ENCODE measurements at regions not wholly inside any gene's neighbourhood (a gene's known extent, or its start where the extent isn't known, plus 50 kb on each side); places are given as distances from the start of the nearest gene placed in this dataset.

GRCh38 chr5:26761045-26761444, 277.3 kb downstream of the CDH9 start:
- H3K9ac ChIP-seq (ENCODE audit: low read length in 5 of 5) = no peak overlapping the region
- H3K4me3 ChIP-seq (ENCODE audit: low read depth in 1 of 5, low read length in 5 of 5) = peak overlapping the region in 3 of 5 donors; percentile 7 to 44 (median 40)
- no peaks in the 10 kb centered on the region for H3K36me3 ChIP-seq (ENCODE audit: control insufficient read depth in 5 of 5, insufficient read depth in 5 of 5, low read length in 5 of 5)
- peaks cover 0 to 31% (median 10%) of the 10 kb centered on the region in 5 donors for H3K4me1 ChIP-seq (ENCODE audit: control insufficient read depth in 5 of 5, insufficient read depth in 5 of 5, low read length in 5 of 5)
- H3K27me3 ChIP-seq (ENCODE audit: control insufficient read depth in 5 of 5, insufficient read depth in 4 of 5, low read length in 5 of 5) = no peaks in the 10 kb centered on the region
- H3K27ac ChIP-seq (ENCODE audit: low read depth, low read length) = peak overlapping the region; percentile 25
- H3K9me3 ChIP-seq (ENCODE audit: control insufficient read depth in 5 of 5, low read length in 5 of 5) = no peaks in the 10 kb centered on the region

DNA sequence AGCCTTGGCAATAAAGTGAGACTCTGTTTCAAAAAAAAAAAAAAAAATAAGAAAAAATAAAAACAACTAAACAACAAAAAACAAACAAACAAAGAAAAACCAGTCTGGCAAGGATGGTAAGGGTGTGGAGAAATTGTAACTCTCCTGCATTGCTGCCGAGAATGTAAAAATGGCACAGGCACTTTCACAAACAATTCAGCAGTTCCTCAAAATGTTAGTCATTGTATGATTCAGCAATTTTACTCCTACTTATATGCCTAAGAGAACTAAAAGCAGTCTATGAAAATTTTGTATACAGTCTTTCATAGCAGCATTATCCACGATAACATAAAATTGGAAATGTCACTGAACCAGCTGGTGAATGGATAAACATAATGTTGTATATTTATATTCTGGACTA, 280.4 kb downstream of the CDH9 start:
- H3K9me3 ChIP-seq (ENCODE audit: control insufficient read depth in 5 of 5, low read length in 5 of 5) = no peaks in the 10 kb centered on the region
- H3K27ac ChIP-seq (ENCODE audit: low read depth, low read length) = no peak overlapping the region
- no peak overlapping the region for H3K9ac ChIP-seq (ENCODE audit: low read length in 5 of 5)
- H3K4me1 ChIP-seq (ENCODE audit: control insufficient read depth in 5 of 5, insufficient read depth in 5 of 5, low read length in 5 of 5) = peaks cover 0 to 22% (median 10%) of the 10 kb centered on the region in 5 donors
- H3K36me3 ChIP-seq (ENCODE audit: control insufficient read depth in 5 of 5, insufficient read depth in 5 of 5, low read length in 5 of 5) = no peaks in the 10 kb centered on the region
- no peaks in the 10 kb centered on the region for H3K27me3 ChIP-seq (ENCODE audit: control insufficient read depth in 5 of 5, insufficient read depth in 4 of 5, low read length in 5 of 5)
- H3K4me3 ChIP-seq (ENCODE audit: low read depth in 1 of 5, low read length in 5 of 5) = no peak overlapping the region

- Histone ChIP-seq H3K36me3 (ENCODE audit: control insufficient read depth in 5 of 5, insufficient read depth in 5 of 5, low read length in 5 of 5) (no peaks in the 10 kb centered on the region), H3K4me1 (ENCODE audit: control insufficient read depth in 5 of 5, insufficient read depth in 5 of 5, low read length in 5 of 5) (no peaks in the 10 kb centered on the region), H3K27ac (ENCODE audit: low read depth, low read length) (no peak overlapping the region), H3K4me3 (ENCODE audit: low read depth in 1 of 5, low read length in 5 of 5) (no peak overlapping the region), H3K9me3 (ENCODE audit: control insufficient read depth in 5 of 5, low read length in 5 of 5) (no peaks in the 10 kb centered on the region), H3K9ac (ENCODE audit: low read length in 5 of 5) (no peak overlapping the region), H3K27me3 (ENCODE audit: control insufficient read depth in 5 of 5, insufficient read depth in 4 of 5, low read length in 5 of 5) (no peaks in the 10 kb centered on the region)
Measured at GRCh38 chr5:26749829-26750228, 288.6 kb downstream of the CDH9 start.

- no peak overlapping the region for H3K9ac ChIP-seq (ENCODE audit: low read length in 5 of 5)
- H3K9me3 ChIP-seq (ENCODE audit: control insufficient read depth in 5 of 5, low read length in 5 of 5) = peaks cover 0 to 8% (median 0%) of the 10 kb centered on the region in 5 donors
- H3K36me3 ChIP-seq (ENCODE audit: control insufficient read depth in 5 of 5, insufficient read depth in 5 of 5, low read length in 5 of 5) = no peaks in the 10 kb centered on the region
- no peak overlapping the region for H3K27ac ChIP-seq (ENCODE audit: low read depth, low read length)
- no peaks in the 10 kb centered on the region for H3K27me3 ChIP-seq (ENCODE audit: control insufficient read depth in 5 of 5, insufficient read depth in 4 of 5, low read length in 5 of 5)
- no peak overlapping the region for H3K4me3 ChIP-seq (ENCODE audit: low read depth in 1 of 5, low read length in 5 of 5)
- no peaks in the 10 kb centered on the region for H3K4me1 ChIP-seq (ENCODE audit: control insufficient read depth in 5 of 5, insufficient read depth in 5 of 5, low read length in 5 of 5)
Measured at GRCh38 chr5:26740182-26740581, 298.2 kb downstream of the CDH9 start.

GRCh38 chr5:26737348-26738265, 300.8 kb downstream of the CDH9 start:
- no peaks in the 10 kb centered on the region for H3K36me3 ChIP-seq (ENCODE audit: control insufficient read depth in 5 of 5, insufficient read depth in 5 of 5, low read length in 5 of 5)
- H3K27ac ChIP-seq (ENCODE audit: low read depth, low read length) = no peak overlapping the region
- H3K27me3 ChIP-seq (ENCODE audit: control insufficient read depth in 5 of 5, insufficient read depth in 4 of 5, low read length in 5 of 5) = no peaks in the 10 kb centered on the region
- H3K9ac ChIP-seq (ENCODE audit: low read length in 5 of 5) = no peak overlapping the region
- H3K4me1 ChIP-seq (ENCODE audit: control insufficient read depth in 5 of 5, insufficient read depth in 5 of 5, low read length in 5 of 5) = no peaks in the 10 kb centered on the region
- no peak overlapping the region for H3K4me3 ChIP-seq (ENCODE audit: low read depth in 1 of 5, low read length in 5 of 5)
- H3K9me3 ChIP-seq (ENCODE audit: control insufficient read depth in 5 of 5, low read length in 5 of 5) = peaks cover 0 to 8% (median 0%) of the 10 kb centered on the region in 5 donors

GRCh38 chr5:26727916-26728315, 310.5 kb downstream of the CDH9 start:
- Histone ChIP-seq H3K9me3 (ENCODE audit: control insufficient read depth in 5 of 5, low read length in 5 of 5) (no peaks in the 10 kb centered on the region), H3K27ac (ENCODE audit: low read depth, low read length) (no peak overlapping the region), H3K9ac (ENCODE audit: low read length in 5 of 5) (no peak overlapping the region), H3K4me3 (ENCODE audit: low read depth in 1 of 5, low read length in 5 of 5) (no peak overlapping the region), H3K36me3 (ENCODE audit: control insufficient read depth in 5 of 5, insufficient read depth in 5 of 5, low read length in 5 of 5) (no peaks in the 10 kb centered on the region), H3K27me3 (ENCODE audit: control insufficient read depth in 5 of 5, insufficient read depth in 4 of 5, low read length in 5 of 5) (no peaks in the 10 kb centered on the region), H3K4me1 (ENCODE audit: control insufficient read depth in 5 of 5, insufficient read depth in 5 of 5, low read length in 5 of 5) (no peaks in the 10 kb centered on the region)

DNA sequence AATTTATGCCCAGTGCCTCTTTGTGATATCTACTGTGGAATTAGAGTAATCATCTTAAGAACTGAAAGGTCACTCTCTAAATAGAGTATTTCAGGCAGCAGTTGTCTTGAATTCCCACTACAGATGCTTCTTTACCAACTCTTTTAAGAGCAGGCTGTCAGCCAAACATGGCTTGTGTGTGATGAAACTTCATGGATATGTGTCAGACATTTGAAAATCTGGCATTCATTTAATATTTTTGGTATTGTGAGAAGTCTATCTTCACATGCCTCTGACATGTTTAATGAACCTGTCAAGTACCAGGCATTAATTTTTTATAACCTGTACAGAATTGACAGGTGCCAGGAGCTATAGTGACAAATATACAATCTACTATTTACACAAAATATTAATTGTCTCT, 318.6 kb downstream of the CDH9 start:
- H3K9ac ChIP-seq (ENCODE audit: low read length in 5 of 5) = no peak overlapping the region
- H3K27ac ChIP-seq (ENCODE audit: low read depth, low read length) = no peak overlapping the region
- H3K9me3 ChIP-seq (ENCODE audit: control insufficient read depth in 5 of 5, low read length in 5 of 5) = no peaks in the 10 kb centered on the region
- H3K27me3 ChIP-seq (ENCODE audit: control insufficient read depth in 5 of 5, insufficient read depth in 4 of 5, low read length in 5 of 5) = no peaks in the 10 kb centered on the region
- no peaks in the 10 kb centered on the region for H3K36me3 ChIP-seq (ENCODE audit: control insufficient read depth in 5 of 5, insufficient read depth in 5 of 5, low read length in 5 of 5)
- H3K4me3 ChIP-seq (ENCODE audit: low read depth in 1 of 5, low read length in 5 of 5) = no peak overlapping the region
- peaks cover 0 to 3% (median 0%) of the 10 kb centered on the region in 5 donors for H3K4me1 ChIP-seq (ENCODE audit: control insufficient read depth in 5 of 5, insufficient read depth in 5 of 5, low read length in 5 of 5)

DNA sequence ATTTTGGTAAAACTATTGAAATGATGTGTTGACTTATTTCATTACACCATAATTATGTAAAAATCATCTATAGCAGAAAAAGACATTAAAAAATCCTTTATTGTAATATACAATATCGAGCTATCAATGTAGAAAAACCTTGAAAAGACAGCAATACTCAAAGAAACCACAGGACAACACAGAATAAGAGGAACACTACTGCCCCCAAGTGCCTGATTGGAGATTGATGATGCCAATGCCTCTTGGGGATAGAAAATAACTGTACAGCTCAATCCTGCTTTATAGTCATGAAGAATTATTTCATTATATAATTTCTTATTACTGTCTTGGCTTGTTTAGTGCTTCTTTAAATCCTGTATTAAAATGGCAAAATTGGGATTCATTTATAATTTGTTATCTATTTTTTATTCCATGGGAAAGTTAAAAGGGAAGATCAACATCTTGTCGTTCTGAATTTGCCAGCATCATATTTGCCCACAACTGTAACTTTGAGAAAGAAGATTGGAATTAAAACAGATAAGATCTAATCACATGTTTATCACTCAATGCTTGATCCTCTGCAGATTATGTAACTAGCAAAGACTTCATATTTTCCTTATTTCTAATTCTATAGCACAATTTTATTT, 337.5 kb downstream of the CDH9 start:
- Histone ChIP-seq H3K4me3 (ENCODE audit: low read depth in 1 of 5, low read length in 5 of 5) (no peak overlapping the region), H3K36me3 (ENCODE audit: control insufficient read depth in 5 of 5, insufficient read depth in 5 of 5, low read length in 5 of 5) (no peaks in the 10 kb centered on the region), H3K9ac (ENCODE audit: low read length in 5 of 5) (no peak overlapping the region), H3K4me1 (ENCODE audit: control insufficient read depth in 5 of 5, insufficient read depth in 5 of 5, low read length in 5 of 5) (no peaks in the 10 kb centered on the region), H3K27me3 (ENCODE audit: control insufficient read depth in 5 of 5, insufficient read depth in 4 of 5, low read length in 5 of 5) (no peaks in the 10 kb centered on the region), H3K27ac (ENCODE audit: low read depth, low read length) (no peak overlapping the region), H3K9me3 (ENCODE audit: control insufficient read depth in 5 of 5, low read length in 5 of 5) (no peaks in the 10 kb centered on the region)

GRCh38 chr5:26692952-26693351, 345.4 kb downstream of the CDH9 start:
- no peaks in the 10 kb centered on the region for H3K36me3 ChIP-seq (ENCODE audit: control insufficient read depth in 5 of 5, insufficient read depth in 5 of 5, low read length in 5 of 5)
- no peaks in the 10 kb centered on the region for H3K4me1 ChIP-seq (ENCODE audit: control insufficient read depth in 5 of 5, insufficient read depth in 5 of 5, low read length in 5 of 5)
- no peaks in the 10 kb centered on the region for H3K9me3 ChIP-seq (ENCODE audit: control insufficient read depth in 5 of 5, low read length in 5 of 5)
- H3K4me3 ChIP-seq (ENCODE audit: low read depth in 1 of 5, low read length in 5 of 5) = no peak overlapping the region
- H3K27me3 ChIP-seq (ENCODE audit: control insufficient read depth in 5 of 5, insufficient read depth in 4 of 5, low read length in 5 of 5) = no peaks in the 10 kb centered on the region
- H3K9ac ChIP-seq (ENCODE audit: low read length in 5 of 5) = no peak overlapping the region
- H3K27ac ChIP-seq (ENCODE audit: low read depth, low read length) = no peak overlapping the region

- Histone ChIP-seq H3K9me3 (ENCODE audit: control insufficient read depth in 5 of 5, low read length in 5 of 5) (no peaks in the 10 kb centered on the region), H3K27ac (ENCODE audit: low read depth, low read length) (no peak overlapping the region), H3K27me3 (ENCODE audit: control insufficient read depth in 5 of 5, insufficient read depth in 4 of 5, low read length in 5 of 5) (no peaks in the 10 kb centered on the region), H3K36me3 (ENCODE audit: control insufficient read depth in 5 of 5, insufficient read depth in 5 of 5, low read length in 5 of 5) (no peaks in the 10 kb centered on the region), H3K4me3 (ENCODE audit: low read depth in 1 of 5, low read length in 5 of 5) (no peak overlapping the region), H3K4me1 (ENCODE audit: control insufficient read depth in 5 of 5, insufficient read depth in 5 of 5, low read length in 5 of 5) (no peaks in the 10 kb centered on the region), H3K9ac (ENCODE audit: low read length in 5 of 5) (no peak overlapping the region)
Measured at GRCh38 chr5:26691486-26691885, 346.9 kb downstream of the CDH9 start.

Measured in subcutaneous abdominal adipose tissue (tissue), 5 donors.